Glutamatergic neuron (in vitro differentiated cells): ENCODE measurements at regions not wholly inside any gene's neighbourhood (a gene's known extent, or its start where the extent isn't known, plus 50 kb on each side); places are given as distances from the start of the nearest gene placed in this dataset.

Experiments
- DNase-seq: peaks from one replicate; pipeline ENCODE4 v3.0.0; 2022
- H3K27ac Mint-ChIP-seq: one replicate; pipeline ENCODE4 v1.8.0; 2020; ENCODE audit warnings: mild to moderate bottlenecking, mixed read lengths, inconsistent platforms; ENCODE audit not compliant: unreplicated experiment
- H3K27me3 Mint-ChIP-seq: one replicate; pipeline ENCODE4 v1.8.0; 2020; ENCODE audit warnings: mild to moderate bottlenecking, moderate library complexity, mixed read lengths, inconsistent platforms; ENCODE audit not compliant: unreplicated experiment
- H3K36me3 Mint-ChIP-seq: one replicate; pipeline ENCODE4 v1.8.0; 2020; ENCODE audit warnings: mild to moderate bottlenecking, mixed read lengths, inconsistent platforms; ENCODE audit not compliant: unreplicated experiment
- H3K4me1 Mint-ChIP-seq: one replicate; pipeline ENCODE4 v1.8.0; 2020; ENCODE audit warnings: mild to moderate bottlenecking, low read depth, mixed read lengths, inconsistent platforms; ENCODE audit not compliant: unreplicated experiment
- H3K4me3 Mint-ChIP-seq: one replicate; pipeline ENCODE4 v1.8.0; 2020; ENCODE audit warnings: mild to moderate bottlenecking, mixed read lengths, inconsistent platforms; ENCODE audit not compliant: unreplicated experiment
- H3K9me3 Mint-ChIP-seq: one replicate; pipeline ENCODE4 v1.8.0; 2020; ENCODE audit warnings: mild to moderate bottlenecking, moderate library complexity, mixed read lengths, inconsistent platforms; ENCODE audit not compliant: unreplicated experiment
- CTCF ChIP-seq: fragments of 200-600 bp; sonication (generic); IDR thresholded peaks from one replicate; pipeline ENCODE4 v1.5.0; 2021; ENCODE audit not compliant: partially characterized antibody, unreplicated experiment

GRCh38 chr1:69215883-69216282 lies 351.8 kb upstream of the LRRC7 start:
- Mint-ChIP-seq H3K4me3 (no peak overlapping the region), H3K9me3 (peaks cover 2% of the 10 kb centered on the region), H3K4me1 (no peaks in the 10 kb centered on the region), H3K36me3 (no peaks in the 10 kb centered on the region), H3K27ac (no peak overlapping the region), H3K27me3 (no peaks in the 10 kb centered on the region)
- TF ChIP-seq CTCF: no peak
- DNase-seq: no peak

GRCh38 chr1:69220672-69221071 lies 347.1 kb upstream of the LRRC7 start:
- Mint-ChIP-seq H3K36me3 (no peaks in the 10 kb centered on the region), H3K9me3 (no peaks in the 10 kb centered on the region), H3K4me1 (no peaks in the 10 kb centered on the region), H3K27me3 (no peaks in the 10 kb centered on the region), H3K27ac (no peak overlapping the region), H3K4me3 (no peak overlapping the region)
- no peak for TF ChIP-seq CTCF
- DNase-seq: no peak

GRCh38 chr1:69221524-69221923 lies 346.2 kb upstream of the LRRC7 start:
- no peaks in the 10 kb centered on the region for H3K36me3 Mint-ChIP-seq
- no peaks in the 10 kb centered on the region for H3K27me3 Mint-ChIP-seq
- H3K4me1 Mint-ChIP-seq: no peaks in the 10 kb centered on the region
- TF ChIP-seq CTCF: no peak
- H3K4me3 Mint-ChIP-seq: no peak overlapping the region
- no peak overlapping the region for H3K27ac Mint-ChIP-seq
- DNase-seq: no peak
- H3K9me3 Mint-ChIP-seq: no peaks in the 10 kb centered on the region

- H3K9me3 Mint-ChIP-seq: no peaks in the 10 kb centered on the region
- no peak overlapping the region for H3K4me3 Mint-ChIP-seq
- no peaks in the 10 kb centered on the region for H3K27me3 Mint-ChIP-seq
- no peak for DNase-seq
- no peak overlapping the region for H3K27ac Mint-ChIP-seq
- no peaks in the 10 kb centered on the region for H3K36me3 Mint-ChIP-seq
- H3K4me1 Mint-ChIP-seq: no peaks in the 10 kb centered on the region
- TF ChIP-seq CTCF: no peak
Observed at GRCh38 chr1:69223156-69223555, 344.6 kb upstream of the LRRC7 start.

- no peaks in the 10 kb centered on the region for H3K36me3 Mint-ChIP-seq
- no peak overlapping the region for H3K27ac Mint-ChIP-seq
- H3K4me3 Mint-ChIP-seq: no peak overlapping the region
- H3K27me3 Mint-ChIP-seq: no peaks in the 10 kb centered on the region
- TF ChIP-seq CTCF: no peak
- DNase-seq: no peak
- no peaks in the 10 kb centered on the region for H3K9me3 Mint-ChIP-seq
- H3K4me1 Mint-ChIP-seq: no peaks in the 10 kb centered on the region
Observed at GRCh38 chr1:69228501-69228900, 339.2 kb upstream of the LRRC7 start.
